HepG2 (cell line): ENCODE measurements at regions not wholly inside any gene's neighbourhood (a gene's known extent, or its start where the extent isn't known, plus 50 kb on each side); places are given as distances from the start of the nearest gene placed in this dataset.

ENCODE experiments used
- ATAC-seq: fragments of 200-7000 bp; cut with Tn5 transposase; 3 replicates; pipeline ENCODE4 v1.9.1; 2020; ENCODE audit warnings: mild to moderate bottlenecking, moderate library complexity
- BruUV-seq: library from RNA; stranded (reverse); fragments of 400-500 nt; replicated peaks from 2 replicates; lab custom pipeline; 2021; lab: Mats Ljungman, UMichigan
- CTCF ChIA-PET: fragments of 300-600 bp; formaldehyde crosslinking; extraction: SDS; loops from one replicate; lab custom pipeline; 2021; ENCODE audit warnings: low total read pairs, inconsistent platforms, low intra/inter-chr PET ratio; lab: Yijun Ruan, JAX
- POLR2A ChIA-PET: fragments of 350-600 bp; sonication (Branson Sonifier 250); formaldehyde crosslinking; loops from one replicate; lab custom pipeline; 2020; ENCODE audit warnings: antibody characterized with exemption, inconsistent platforms; lab: Yijun Ruan, JAX
- DNase-seq: peaks from one replicate; pipeline ENCODE4 v3.0.0-alpha.2; 2015; ENCODE audit warnings: low spot score
- FAIRE-seq: peaks from 3 replicates; lab custom pipeline; 2011; peaks lifted over from hg19 to GRCh38; lab: Jason Lieb, UNC
- H2AFZ ChIP-seq: one replicate; pipeline ENCODE4 v1.6.1; 2011; ENCODE audit warnings: low read length, inconsistent platforms
- H3K27ac ChIP-seq: fragments of 300-600 bp; 3 replicates; pipeline ENCODE4 v1.8.0; 2011; ENCODE audit warnings: mixed run types, mild to moderate bottlenecking, mixed read lengths, low read length, inconsistent platforms; ENCODE audit not compliant: insufficient read depth; ENCODE audit errors: extremely low read length
- H3K27me3 ChIP-seq, 2 experiments: fragments of 200-600 bp in 1 of 2; 2 replicates in 1 of 2; 3 replicates in 1 of 2; pipeline versions ENCODE4 v1.6.0 to v1.8.0; 2011; ENCODE audit warnings: low read length in 2 of 2, mild to moderate bottlenecking in 2 of 2, moderate library complexity in 2 of 2, inconsistent platforms in 1 of 2; ENCODE audit not compliant: insufficient read depth in 2 of 2, control insufficient read depth in 1 of 2
- H3K36me3 ChIP-seq, 2 experiments: fragments of 200-600 bp in 1 of 2; replicated peaks in 1 of 2; 2 replicates in 1 of 2; 3 replicates in 1 of 2; pipeline versions ENCODE4 v1.5.1 to v1.8.0; 2011; ENCODE audit warnings: low read length in 2 of 2, inconsistent platforms in 1 of 2; ENCODE audit not compliant: insufficient read depth in 2 of 2, control insufficient read depth in 1 of 2
- H3K4me1 ChIP-seq: 2 replicates; pipeline ENCODE4 v1.5.1; 2012; ENCODE audit warnings: low read length, inconsistent platforms; ENCODE audit not compliant: insufficient read depth
- H3K4me2 ChIP-seq: 2 replicates; pipeline ENCODE4 v1.6.0; 2011; ENCODE audit warnings: low read depth, low read length, inconsistent platforms
- H3K4me3 ChIP-seq, 3 experiments: fragments of 200-600 bp in 1 of 3; sonication (generic), shearing (Covaris generic) in 1 of 3; replicated peaks in 1 of 3; 2 replicates each; pipeline ENCODE4 v1.5.1; 2011 to 2016; ENCODE audit warnings: low read length in 3 of 3, inconsistent platforms in 2 of 3, low read depth in 2 of 3, mild to moderate bottlenecking in 2 of 3, control low read depth in 1 of 3, mixed read lengths in 1 of 3; ENCODE audit not compliant: insufficient read depth in 1 of 3
- H3K79me2 ChIP-seq: one replicate; pipeline ENCODE4 v1.6.1; 2011; ENCODE audit warnings: low read length, inconsistent platforms; ENCODE audit not compliant: insufficient read depth
- H3K9ac ChIP-seq: 2 replicates; pipeline ENCODE4 v1.6.0; 2011; ENCODE audit warnings: mild to moderate bottlenecking, low read depth, low read length, inconsistent platforms; ENCODE audit not compliant: insufficient read depth
- H3K9me3 ChIP-seq: 2 replicates; pipeline ENCODE4 v1.5.1; 2012; ENCODE audit warnings: mild to moderate bottlenecking, low read length
- H4K20me1 ChIP-seq: 2 replicates; pipeline ENCODE4 v1.6.0; 2011; ENCODE audit warnings: inconsistent platforms, mild to moderate bottlenecking, low read length, moderate library complexity; ENCODE audit not compliant: insufficient read depth
- CCDC6 ChIP-seq: sonication (generic); formaldehyde crosslinking; IDR thresholded peaks from 2 replicates; pipeline ENCODE4 v1.8.1; 2022; ENCODE audit warnings: mild to moderate bottlenecking, missing genetic modification reagents, moderate library complexity
- HMGA1 ChIP-seq: sonication (generic); formaldehyde crosslinking; conservative IDR thresholded peaks from 2 replicates; pipeline ENCODE4 v1.4.0; 2020; ENCODE audit warnings: missing genetic modification reagents
- PAXIP1 ChIP-seq: sonication (generic); formaldehyde crosslinking; conservative IDR thresholded peaks from 2 replicates; pipeline ENCODE4 v1.4.0; 2020; ENCODE audit warnings: mild to moderate bottlenecking, missing genetic modification reagents, moderate library complexity
- SMC3 ChIP-seq: IDR thresholded peaks from 2 replicates; pipeline ENCODE4 v1.6.1; 2011; ENCODE audit warnings: low read length, improper control_type of control experiment
- STAT6 ChIP-seq: sonication (generic); formaldehyde crosslinking; IDR thresholded peaks from 2 replicates; pipeline ENCODE4 v1.4.0; 2020; ENCODE audit warnings: missing genetic modification reagents, mild to moderate bottlenecking, borderline replicate concordance
- ZBTB26 ChIP-seq: IDR thresholded peaks from 2 replicates; pipeline ENCODE4 v1.6.1; 2016; ENCODE audit warnings: missing compliant biosample characterization, missing genetic modification reagents, borderline replicate concordance
- ZHX1 ChIP-seq: sonication (generic); formaldehyde crosslinking; IDR thresholded peaks from 2 replicates; pipeline ENCODE4 v1.8.1; 2022; ENCODE audit warnings: low read depth, mild to moderate bottlenecking, missing genetic modification reagents
- ZMYM3 ChIP-seq: sonication (generic); formaldehyde crosslinking; IDR thresholded peaks from 2 replicates; pipeline ENCODE4 v1.5.1; 2020; ENCODE audit warnings: mild to moderate bottlenecking, missing genetic modification reagents
- ZNF251 ChIP-seq: sonication (generic); formaldehyde crosslinking; IDR thresholded peaks from 2 replicates; pipeline ENCODE4 v1.9.0; 2021; ENCODE audit warnings: mild to moderate bottlenecking, missing genetic modification reagents
- WGBS: methylation state at CpG from one replicate; pipeline ENCODE4 v1.1.6; 2017; ENCODE audit warnings: low lambda C conversion rate; 5-methylcytosine and 5-hydroxymethylcytosine counted together
- in situ Hi-C: cut with HindIII; loops from 2 replicates; pipeline ENCODE4 v1.10.0; 2017; ENCODE audit warnings: low pct_unique_long_range_greater_than_20kb; ENCODE audit not compliant: extremely low pct_ligation_motif_present
- intact Hi-C: fragments of 100-400 bp; cut with micrococcal nuclease; formaldehyde crosslinking; loops from one replicate; pipeline ENCODE4 v1.10.0; 2022; ENCODE audit not compliant: unreplicated experiment

GRCh38 chr3:187822402-187822801 is 77.1 kb upstream of the BCL6 start (continued):
- TF ChIP-seq STAT6 (no peak), ZHX1 (CRISPR knock-in tag) (no peak)
- TF ChIP-seq, all 625 proteins: peak for 0

- ChIA-PET POLR2A (no interaction called here), CTCF (no interaction called here)
- Histone ChIP-seq H3K9ac (no peak overlapping the region), H3K4me2 (no peak overlapping the region), H3K9me3 (no peaks in the 10 kb centered on the region), H3K27ac (no peak overlapping the region), H3K4me3 (no peak overlapping the region), H2AFZ (no peak overlapping the region), H3K4me1 (peaks cover 11% of the 10 kb centered on the region), H3K79me2 (no peaks in the 10 kb centered on the region), H3K36me3 (no peaks in the 10 kb centered on the region), H4K20me1 (no peaks in the 10 kb centered on the region), H3K27me3 (no peaks in the 10 kb centered on the region; a peak in 1 of 5 replicates)
- in situ Hi-C loops = no loop called here
- WGBS = 67% methylated on average over 2 of the region's 2 CpGs
- ATAC-seq (no peak), DNase-seq (no peak), FAIRE-seq (no peak)
- no TSS peak for BruUV-seq
- intact Hi-C loops = no loop called here
- no peak for TF ChIP-seq SMC3
- no peak for TF ChIP-seq HMGA1 (CRISPR knock-in tag)
- TF ChIP-seq CCDC6 (CRISPR knock-in tag) = no peak
- TF ChIP-seq PAXIP1 = no peak
- TF ChIP-seq ZBTB26 (CRISPR knock-in tag) = no peak
- TF ChIP-seq ZNF251 (CRISPR knock-in tag) = no peak
- TF ChIP-seq ZMYM3 (CRISPR knock-in tag) = no peak
- TF ChIP-seq, all 625 proteins: peak for 0
Measured at GRCh38 chr3:187823746-187824145, 78.5 kb upstream of the BCL6 start.
